MM.1S (cell line): ENCODE measurements at regions not wholly inside any gene's neighbourhood (a gene's known extent, or its start where the extent isn't known, plus 50 kb on each side); places are given as distances from the start of the nearest gene placed in this dataset.

ENCODE experiments used
- CTCF ChIP-seq: fragments of 300-600 bp; sonication (generic); IDR thresholded peaks from 2 replicates; pipeline ENCODE4 v1.5.1; 2016; ENCODE audit warnings: antibody characterized with exemption, low read length, mixed read lengths
- EZH2 ChIP-seq: fragments of 300-600 bp; sonication (generic); optimal IDR thresholded peaks from 2 replicates; pipeline ENCODE3; 2017; ENCODE audit warnings: low read depth, mild to moderate bottlenecking, antibody characterized with exemption, low read length, mixed read lengths
- EZH2phosphoT487 ChIP-seq: fragments of 300-600 bp; sonication (generic); IDR thresholded peaks from 2 replicates; pipeline ENCODE4 v1.6.1; 2018; ENCODE audit warnings: antibody characterized with exemption, low read length

GRCh38 chr13:44309794-44310757 is 63.5 kb upstream of the SERP2 start:
- TF ChIP-seq CTCF (no peak), EZH2 (no peak), EZH2phosphoT487 (no peak)
